ENCODE measurements at regions not wholly inside any gene's neighbourhood (a gene's known extent, or its start where the extent isn't known, plus 50 kb on each side); places are given as distances from the start of the nearest gene placed in this dataset.

- Histone ChIP-seq H3K9ac (ENCODE audit: low read length) (no peak overlapping the region), H3K4me1 (ENCODE audit: control insufficient read depth in 1 of 2, insufficient read depth in 2 of 2, low read length in 2 of 2) (no peaks in the 10 kb centered on the region; a peak in 1 of 4 replicates), H3K27me3 (ENCODE audit: insufficient read depth, low read length) (no peaks in the 10 kb centered on the region), H3K27ac (ENCODE audit: low read depth, low read length) (no peak overlapping the region), H3K79me2 (ENCODE audit: insufficient read depth, low read length) (no peaks in the 10 kb centered on the region), H3K9me2 (ENCODE audit: insufficient read depth) (no peaks in the 10 kb centered on the region), H3K4me3 (replicated peaks in 1 of 2; ENCODE audit: low read depth in 1 of 2, low read length in 2 of 2) (no peak overlapping the region), H3K9me3 (ENCODE audit: control insufficient read depth in 1 of 2, insufficient read depth in 1 of 2, low read depth in 1 of 2, low read length in 2 of 2) (no peaks in the 10 kb centered on the region), H3K36me3 (ENCODE audit: control insufficient read depth in 1 of 2, insufficient read depth in 2 of 2, low read length in 2 of 2) (no peaks in the 10 kb centered on the region), H2AFZ (ENCODE audit: low read depth, low read length, poor library complexity, severe bottlenecking) (no peak overlapping the region), H3K4me2 (ENCODE audit: low read length) (no peak overlapping the region), H4K20me1 (ENCODE audit: insufficient read depth) (no peaks in the 10 kb centered on the region)
- RAD21 ChIA-PET (ENCODE audit: low non-redundant PET in 1 of 2, low total read pairs in 2 of 2, uncharacterized antibody in 2 of 2, unreplicated experiment in 2 of 2) = no interaction called here
- intact Hi-C loops (cut with micrococcal nuclease) = no loop called here
- no TSS peak for BruUV-seq (replicated peaks)
- TF ChIP-seq TCF7L2 (IDR thresholded peaks at IDR 0.05; ENCODE audit: borderline replicate concordance, extremely low read depth, insufficient read depth, insufficient read length) = no peak
- TF ChIP-seq POLR2AphosphoS5 (IDR thresholded peaks at IDR 0.05; ENCODE audit: low read depth, low read length) = no peak
- no peak for TF ChIP-seq EGR1 (IDR thresholded peaks at IDR 0.05; ENCODE audit: low read depth)
- TF ChIP-seq, protein P1, sequence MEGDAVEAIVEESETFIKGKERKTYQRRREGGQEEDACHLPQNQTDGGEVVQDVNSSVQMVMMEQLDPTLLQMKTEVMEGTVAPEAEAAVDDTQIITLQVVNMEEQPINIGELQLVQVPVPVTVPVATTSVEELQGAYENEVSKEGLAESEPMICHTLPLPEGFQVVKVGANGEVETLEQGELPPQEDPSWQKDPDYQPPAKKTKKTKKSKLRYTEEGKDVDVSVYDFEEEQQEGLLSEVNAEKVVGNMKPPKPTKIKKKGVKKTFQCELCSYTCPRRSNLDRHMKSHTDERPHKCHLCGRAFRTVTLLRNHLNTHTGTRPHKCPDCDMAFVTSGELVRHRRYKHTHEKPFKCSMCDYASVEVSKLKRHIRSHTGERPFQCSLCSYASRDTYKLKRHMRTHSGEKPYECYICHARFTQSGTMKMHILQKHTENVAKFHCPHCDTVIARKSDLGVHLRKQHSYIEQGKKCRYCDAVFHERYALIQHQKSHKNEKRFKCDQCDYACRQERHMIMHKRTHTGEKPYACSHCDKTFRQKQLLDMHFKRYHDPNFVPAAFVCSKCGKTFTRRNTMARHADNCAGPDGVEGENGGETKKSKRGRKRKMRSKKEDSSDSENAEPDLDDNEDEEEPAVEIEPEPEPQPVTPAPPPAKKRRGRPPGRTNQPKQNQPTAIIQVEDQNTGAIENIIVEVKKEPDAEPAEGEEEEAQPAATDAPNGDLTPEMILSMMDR (IDR thresholded peaks at IDR 0.05 in 2 of 3, conservative IDR thresholded peaks at IDR 0.05 in 1 of 3; ENCODE audit: borderline replicate concordance in 1 of 3, insufficient read depth in 1 of 3, low read depth in 2 of 3, low read length in 2 of 3) = no peak
- no peak for TF ChIP-seq ELF1 (IDR thresholded peaks at IDR 0.05; ENCODE audit: borderline replicate concordance, low read depth)
- no peak for TF ChIP-seq EZH2phosphoT487 (IDR thresholded peaks at IDR 0.05; ENCODE audit: borderline replicate concordance)
- TF ChIP-seq CEBPB (IDR thresholded peaks at IDR 0.05; ENCODE audit: low read depth) = no peak
- no peak for TF ChIP-seq SP1 (IDR thresholded peaks at IDR 0.05; ENCODE audit: low read depth)
- no peak for TF ChIP-seq ZFX (IDR thresholded peaks at IDR 0.05)
- TF ChIP-seq CBX3 (IDR thresholded peaks at IDR 0.05; ENCODE audit: low read depth) = no peak
- TF ChIP-seq JUND (IDR thresholded peaks at IDR 0.05) = no peak
- no peak for TF ChIP-seq RAD21 (IDR thresholded peaks at IDR 0.05; ENCODE audit: low read depth)
- no peak for TF ChIP-seq FOSL1 (IDR thresholded peaks at IDR 0.05; ENCODE audit: low read depth)
- no peak for TF ChIP-seq SIN3A (IDR thresholded peaks at IDR 0.05; ENCODE audit: low read depth)
- no peak for TF ChIP-seq SRF (IDR thresholded peaks at IDR 0.05; ENCODE audit: low read depth)
- CTCF ChIA-PET = no interaction called here
- no peak for ATAC-seq
- POLR2A ChIA-PET = no interaction called here
- DNase-seq (ENCODE audit: low read depth, low spot score) = no peak
Measured at GRCh38 chr6:43887906-43888683, 118.1 kb downstream of the VEGFA start.

Measured in HCT116 (cell line).